ENCODE measurements at regions not wholly inside any gene's neighbourhood (a gene's known extent, or its start where the extent isn't known, plus 50 kb on each side); places are given as distances from the start of the nearest gene placed in this dataset.

DNA sequence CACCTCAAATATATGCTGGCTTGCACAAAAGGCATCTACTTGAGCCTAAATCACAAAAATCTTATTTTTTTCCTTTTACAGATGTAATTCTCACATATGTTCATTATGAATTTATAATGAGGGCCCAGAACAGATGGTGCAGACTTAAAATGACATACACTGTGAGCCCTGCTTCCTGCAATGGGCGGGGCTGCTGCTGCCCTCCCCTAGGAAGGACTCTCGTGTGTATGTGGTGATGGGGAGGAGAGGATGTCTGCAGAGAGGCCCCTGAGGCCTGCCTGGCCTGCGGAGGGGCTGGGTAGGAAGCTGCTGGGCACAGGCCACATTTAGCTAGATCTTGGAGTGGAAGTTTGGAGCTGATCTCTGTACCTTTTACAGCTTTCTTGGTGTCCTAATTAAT is 233.4 kb upstream of the KIRREL3 start:
- no peak for DNase-seq (ENCODE audit: low spot score)

DNA sequence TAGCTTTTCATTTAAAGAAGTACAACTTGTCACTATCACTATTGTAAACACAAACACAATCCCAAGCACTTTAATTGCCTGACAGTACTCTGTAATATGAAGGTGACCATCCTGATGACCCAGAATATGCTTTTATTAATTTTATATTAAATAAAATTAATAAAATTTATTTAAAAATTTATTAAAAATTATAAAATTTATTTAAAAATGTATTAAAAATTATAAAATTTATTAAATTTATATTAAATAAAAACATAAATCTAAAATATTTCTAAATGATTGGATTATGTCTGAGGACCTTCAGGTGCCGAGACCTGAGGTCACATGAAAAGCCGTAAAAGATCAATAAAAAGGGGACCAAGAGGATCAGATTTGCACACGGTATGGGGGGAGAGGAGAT is 229.8 kb upstream of the KIRREL3 start:
- DNase-seq (ENCODE audit: low spot score), result no peak

- no peak for DNase-seq (ENCODE audit: low spot score)
These were observed 226.4 kb upstream of the KIRREL3 start for GRCh38 chr11:127226949-127227348.

DNA sequence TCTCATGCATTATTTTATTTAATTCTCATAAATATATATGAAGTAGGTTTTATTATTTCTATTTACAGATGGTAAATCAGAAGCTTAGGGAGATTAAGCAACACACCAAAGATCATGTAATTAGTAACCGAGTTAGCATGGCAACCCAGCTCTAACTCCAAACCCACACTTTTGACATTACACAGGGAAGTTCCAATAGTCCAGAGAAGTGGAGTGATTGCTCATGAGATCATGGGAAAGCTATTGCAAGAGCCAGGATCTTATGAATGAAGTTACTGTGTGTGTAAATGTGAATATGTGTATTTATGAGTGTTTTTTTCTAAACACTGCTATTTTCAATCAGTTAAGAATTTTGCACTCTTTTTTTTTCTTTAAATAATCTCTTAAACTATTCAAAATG is 225.8 kb upstream of the KIRREL3 start:
- no peak for DNase-seq (ENCODE audit: low spot score)

GRCh38 chr11:127225619-127226018 is 225.0 kb upstream of the KIRREL3 start:
- no peak for DNase-seq (ENCODE audit: low spot score)

GRCh38 chr11:127224276-127224675 is 223.7 kb upstream of the KIRREL3 start:
- DNase-seq (ENCODE audit: low spot score), result no peak

- DNase-seq (ENCODE audit: low spot score), result no peak
These were observed 223.1 kb upstream of the KIRREL3 start for GRCh38 chr11:127223633-127224032.

- DNase-seq (ENCODE audit: low spot score), result no peak
These were observed 222.5 kb upstream of the KIRREL3 start for GRCh38 chr11:127223026-127223425.

GRCh38 chr11:127219704-127220103 is 219.1 kb upstream of the KIRREL3 start:
- no peak for DNase-seq (ENCODE audit: low spot score)

GRCh38 chr11:127218275-127218608 is 217.7 kb upstream of the KIRREL3 start:
- no peak for DNase-seq (ENCODE audit: low spot score)

GRCh38 chr11:127217452-127218274 is 217.1 kb upstream of the KIRREL3 start:
- DNase-seq (ENCODE audit: low spot score), result no peak

GRCh38 chr11:127205688-127206217 is 205.2 kb upstream of the KIRREL3 start:
- no peak for DNase-seq (ENCODE audit: low spot score)

GRCh38 chr11:127203490-127203889 is 202.9 kb upstream of the KIRREL3 start:
- no peak for DNase-seq (ENCODE audit: low spot score)

- DNase-seq (ENCODE audit: low spot score), result no peak
These were observed 201.5 kb upstream of the KIRREL3 start for GRCh38 chr11:127202105-127202504.

DNA sequence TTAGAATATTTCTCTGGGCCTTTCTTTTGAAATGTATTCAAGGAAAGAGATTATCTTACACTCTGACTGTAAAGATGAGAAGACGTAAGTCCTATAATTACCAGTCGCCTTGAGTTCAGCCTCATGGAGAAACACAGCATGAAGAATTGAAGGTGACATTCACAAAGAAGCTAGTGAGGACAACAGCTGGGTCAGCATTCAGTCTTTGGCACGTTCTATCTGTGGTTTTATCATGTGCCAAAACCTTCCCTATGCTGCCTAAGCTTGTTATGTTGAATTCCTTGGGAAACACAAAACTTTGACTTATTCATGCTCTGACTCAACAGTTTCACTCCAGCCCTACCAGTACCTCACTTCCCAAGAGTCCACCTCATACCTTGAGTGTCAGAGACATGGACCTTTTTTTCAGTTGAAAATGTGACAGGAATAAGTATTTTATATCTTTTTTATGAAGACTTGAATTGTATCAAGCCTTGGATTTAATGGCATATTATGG is 198.8 kb upstream of the KIRREL3 start:
- no peak for DNase-seq (ENCODE audit: low spot score)

- no peak for DNase-seq (ENCODE audit: low spot score)
These were observed 195.0 kb upstream of the KIRREL3 start for GRCh38 chr11:127195501-127196120.

- DNase-seq (ENCODE audit: low spot score), result no peak
These were observed 194.0 kb upstream of the KIRREL3 start for GRCh38 chr11:127194521-127194920.

DNA sequence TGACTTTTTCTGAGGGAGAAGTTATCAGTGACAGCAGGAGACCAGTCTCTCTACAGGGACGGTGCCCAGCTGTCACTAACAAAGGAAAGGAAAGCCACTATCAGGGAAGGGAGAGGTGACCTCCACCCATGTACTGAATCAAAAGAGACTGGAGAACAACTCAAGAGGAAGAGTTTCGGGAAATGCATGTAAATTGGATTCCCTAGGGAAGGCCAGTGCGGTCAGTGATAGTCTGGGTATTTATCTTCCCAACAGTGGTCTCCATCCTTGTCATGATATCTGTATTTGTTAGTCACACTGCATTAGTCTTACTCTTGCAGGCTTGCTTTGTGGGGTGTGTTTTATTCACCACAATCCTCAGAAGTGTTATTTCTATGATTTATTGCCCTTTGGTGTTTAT is 193.4 kb upstream of the KIRREL3 start:
- DNase-seq (ENCODE audit: low spot score), result no peak

DNA sequence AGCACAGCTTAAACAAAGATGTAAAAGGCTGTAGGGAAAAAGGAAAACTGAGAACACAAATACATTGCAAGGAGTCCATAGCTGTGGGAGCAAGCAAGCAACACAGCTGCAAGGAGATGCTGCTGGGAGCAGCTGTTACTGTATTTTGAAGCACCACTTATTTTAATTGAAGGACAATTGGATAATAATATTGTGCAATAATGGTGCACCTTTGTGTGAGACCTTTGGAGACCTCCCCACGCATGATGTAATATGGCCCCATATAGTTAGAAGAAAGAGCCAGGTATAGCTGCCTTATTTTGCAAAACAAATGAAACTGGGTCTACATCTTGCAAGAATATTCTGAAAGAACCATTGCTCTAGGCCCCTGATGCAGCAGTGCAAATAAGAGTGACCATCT is 191.1 kb upstream of the KIRREL3 start:
- DNase-seq (ENCODE audit: low spot score), result no peak

GRCh38 chr11:127191261-127191660 is 190.7 kb upstream of the KIRREL3 start:
- no peak for DNase-seq (ENCODE audit: low spot score)

DNA sequence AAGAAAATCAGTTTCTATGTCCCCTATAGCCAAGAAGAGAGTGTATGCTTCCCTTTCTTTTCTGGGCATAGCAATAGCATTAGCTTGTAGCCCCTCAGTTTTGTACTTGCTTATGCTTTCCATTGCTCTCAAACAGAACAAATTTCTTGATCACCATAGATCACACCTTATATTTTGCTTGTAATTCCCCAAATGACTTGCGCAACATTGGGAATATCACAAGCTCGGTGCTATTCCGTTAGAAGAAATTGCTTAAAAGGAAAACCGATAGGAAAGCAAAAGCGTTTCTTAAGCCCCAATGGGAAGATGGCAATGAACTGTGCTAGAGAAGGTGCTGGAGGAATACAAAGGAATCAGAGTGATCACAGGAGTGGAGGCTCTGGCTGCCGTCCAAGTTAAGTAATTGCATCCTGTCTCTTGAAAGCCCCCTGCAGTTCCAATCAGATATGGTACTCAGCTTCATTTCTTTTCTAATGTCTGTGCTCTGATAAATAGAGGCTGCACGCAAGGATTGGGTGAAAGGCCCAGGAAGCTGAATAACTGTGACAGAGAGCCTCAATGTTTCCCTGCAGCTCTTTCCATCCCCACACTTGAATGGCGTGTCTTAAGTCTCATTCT is 182.1 kb upstream of the KIRREL3 start:
- DNase-seq (ENCODE audit: low spot score), result no peak

DNA sequence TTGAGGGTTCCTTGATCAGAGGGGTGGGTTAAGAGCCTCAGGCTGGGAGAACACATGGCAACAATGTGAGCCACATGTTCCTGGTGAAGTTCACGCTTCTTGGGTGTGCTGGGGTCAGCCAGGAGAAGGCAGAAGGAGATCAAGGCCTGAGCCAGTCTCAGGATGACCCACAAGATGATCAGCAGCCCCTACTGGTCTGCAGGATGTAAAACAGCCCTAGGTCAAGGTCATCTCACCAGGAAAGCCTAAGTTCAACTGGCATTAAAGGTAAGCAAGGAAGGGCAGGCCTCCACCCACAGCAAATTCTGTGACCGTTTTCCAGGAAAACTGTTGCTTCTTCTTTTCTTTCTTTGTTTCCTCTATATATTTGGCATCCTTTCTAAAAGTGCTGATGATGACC is 156.7 kb upstream of the KIRREL3 start:
- DNase-seq (ENCODE audit: low spot score), result no peak

- DNase-seq (ENCODE audit: low spot score), result no peak
These were observed 148.8 kb upstream of the KIRREL3 start for GRCh38 chr11:127149410-127149809.
